ENCODE measurements at regions not wholly inside any gene's neighbourhood (a gene's known extent, or its start where the extent isn't known, plus 50 kb on each side); places are given as distances from the start of the nearest gene placed in this dataset.
"Not testable (repeated sequence)": the region's sequence is repeated elsewhere in the genome, so short reads cannot be mapped to it uniquely, and the experiment has no call there.

- no peak overlapping the region for H3K27ac ChIP-seq (ENCODE audit: low read depth, low read length)
- H3K27me3 ChIP-seq (ENCODE audit: control insufficient read depth in 5 of 5, insufficient read depth in 4 of 5, low read length in 5 of 5) = peaks cover 0 to 1% (median 0%) of the 10 kb centered on the region in 5 donors
- H3K4me3 ChIP-seq (ENCODE audit: low read depth in 1 of 5, low read length in 5 of 5) = no peak overlapping the region
- H3K4me1 ChIP-seq (ENCODE audit: control insufficient read depth in 5 of 5, insufficient read depth in 5 of 5, low read length in 5 of 5) = peaks cover 2 to 15% (median 12%) of the 10 kb centered on the region in 5 donors
- no peaks in the 10 kb centered on the region for H3K36me3 ChIP-seq (ENCODE audit: control insufficient read depth in 5 of 5, insufficient read depth in 5 of 5, low read length in 5 of 5)
- H3K9me3 ChIP-seq (ENCODE audit: control insufficient read depth in 5 of 5, low read length in 5 of 5) = no peaks in the 10 kb centered on the region
- no peak overlapping the region for H3K9ac ChIP-seq (ENCODE audit: low read length in 5 of 5)
Measured at GRCh38 chr17:77618173-77618572, 340.3 kb upstream of the TNRC6C start.

- Histone ChIP-seq H3K27me3 (ENCODE audit: control insufficient read depth in 5 of 5, insufficient read depth in 4 of 5, low read length in 5 of 5) (no peaks in the 10 kb centered on the region), H3K36me3 (ENCODE audit: control insufficient read depth in 5 of 5, insufficient read depth in 5 of 5, low read length in 5 of 5) (no peaks in the 10 kb centered on the region), H3K4me1 (ENCODE audit: control insufficient read depth in 5 of 5, insufficient read depth in 5 of 5, low read length in 5 of 5) (peaks cover under 1 to 13% (median 12%) of the 10 kb centered on the region in 5 donors), H3K9ac (ENCODE audit: low read length in 5 of 5) (no peak overlapping the region), H3K9me3 (ENCODE audit: control insufficient read depth in 5 of 5, low read length in 5 of 5) (no peaks in the 10 kb centered on the region), H3K4me3 (ENCODE audit: low read depth in 1 of 5, low read length in 5 of 5) (no peak overlapping the region), H3K27ac (ENCODE audit: low read depth, low read length) (no peak overlapping the region)
Measured at GRCh38 chr17:77618731-77619130, 339.8 kb upstream of the TNRC6C start.

DNA sequence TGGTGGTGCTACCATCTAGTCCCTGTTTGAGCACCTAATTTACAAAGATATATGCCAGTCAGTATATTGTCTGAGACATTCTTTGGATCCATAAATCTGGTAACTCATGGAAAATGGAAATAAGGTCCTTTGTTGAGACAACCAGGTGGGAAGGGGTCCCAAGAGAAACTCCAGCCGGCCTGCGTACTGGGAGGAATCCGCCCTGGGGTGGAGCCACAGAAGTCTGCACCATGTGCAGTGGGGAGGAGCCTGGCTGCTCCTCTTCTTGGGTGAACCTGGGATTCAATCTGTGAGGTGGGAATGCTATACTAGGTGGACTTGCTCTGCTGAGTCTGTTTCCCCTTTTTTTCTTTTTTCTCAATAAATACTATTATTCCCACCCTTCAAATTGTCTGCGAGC lies 339.2 kb upstream of the TNRC6C start:
- H3K27ac ChIP-seq (ENCODE audit: low read depth, low read length) = no peak overlapping the region
- no peaks in the 10 kb centered on the region for H3K27me3 ChIP-seq (ENCODE audit: control insufficient read depth in 5 of 5, insufficient read depth in 4 of 5, low read length in 5 of 5)
- no peaks in the 10 kb centered on the region for H3K9me3 ChIP-seq (ENCODE audit: control insufficient read depth in 5 of 5, low read length in 5 of 5)
- no peaks in the 10 kb centered on the region for H3K36me3 ChIP-seq (ENCODE audit: control insufficient read depth in 5 of 5, insufficient read depth in 5 of 5, low read length in 5 of 5)
- no peak overlapping the region for H3K4me3 ChIP-seq (ENCODE audit: low read depth in 1 of 5, low read length in 5 of 5)
- H3K9ac ChIP-seq (ENCODE audit: low read length in 5 of 5) = no peak overlapping the region
- peaks cover 0 to 13% (median 12%) of the 10 kb centered on the region in 5 donors for H3K4me1 ChIP-seq (ENCODE audit: control insufficient read depth in 5 of 5, insufficient read depth in 5 of 5, low read length in 5 of 5)

GRCh38 chr17:77619851-77620250 lies 338.7 kb upstream of the TNRC6C start:
- H3K36me3 ChIP-seq (ENCODE audit: control insufficient read depth in 5 of 5, insufficient read depth in 5 of 5, low read length in 5 of 5) = no peaks in the 10 kb centered on the region
- no peak overlapping the region for H3K4me3 ChIP-seq (ENCODE audit: low read depth in 1 of 5, low read length in 5 of 5)
- no peak overlapping the region for H3K9ac ChIP-seq (ENCODE audit: low read length in 5 of 5)
- H3K27ac ChIP-seq (ENCODE audit: low read depth, low read length) = no peak overlapping the region
- H3K4me1 ChIP-seq (ENCODE audit: control insufficient read depth in 5 of 5, insufficient read depth in 5 of 5, low read length in 5 of 5) = peaks cover 0 to 13% (median 12%) of the 10 kb centered on the region in 5 donors
- H3K9me3 ChIP-seq (ENCODE audit: control insufficient read depth in 5 of 5, low read length in 5 of 5) = no peaks in the 10 kb centered on the region
- no peaks in the 10 kb centered on the region for H3K27me3 ChIP-seq (ENCODE audit: control insufficient read depth in 5 of 5, insufficient read depth in 4 of 5, low read length in 5 of 5)

GRCh38 chr17:77620282-77620681 lies 338.2 kb upstream of the TNRC6C start:
- H3K4me1 ChIP-seq (ENCODE audit: control insufficient read depth in 5 of 5, insufficient read depth in 5 of 5, low read length in 5 of 5) = peaks cover 0 to 13% (median 11%) of the 10 kb centered on the region in 5 donors
- no peaks in the 10 kb centered on the region for H3K9me3 ChIP-seq (ENCODE audit: control insufficient read depth in 5 of 5, low read length in 5 of 5)
- no peak overlapping the region for H3K4me3 ChIP-seq (ENCODE audit: low read depth in 1 of 5, low read length in 5 of 5)
- H3K27me3 ChIP-seq (ENCODE audit: control insufficient read depth in 5 of 5, insufficient read depth in 4 of 5, low read length in 5 of 5) = no peaks in the 10 kb centered on the region
- H3K27ac ChIP-seq (ENCODE audit: low read depth, low read length) = no peak overlapping the region
- H3K36me3 ChIP-seq (ENCODE audit: control insufficient read depth in 5 of 5, insufficient read depth in 5 of 5, low read length in 5 of 5) = no peaks in the 10 kb centered on the region
- no peak overlapping the region for H3K9ac ChIP-seq (ENCODE audit: low read length in 5 of 5)

DNA sequence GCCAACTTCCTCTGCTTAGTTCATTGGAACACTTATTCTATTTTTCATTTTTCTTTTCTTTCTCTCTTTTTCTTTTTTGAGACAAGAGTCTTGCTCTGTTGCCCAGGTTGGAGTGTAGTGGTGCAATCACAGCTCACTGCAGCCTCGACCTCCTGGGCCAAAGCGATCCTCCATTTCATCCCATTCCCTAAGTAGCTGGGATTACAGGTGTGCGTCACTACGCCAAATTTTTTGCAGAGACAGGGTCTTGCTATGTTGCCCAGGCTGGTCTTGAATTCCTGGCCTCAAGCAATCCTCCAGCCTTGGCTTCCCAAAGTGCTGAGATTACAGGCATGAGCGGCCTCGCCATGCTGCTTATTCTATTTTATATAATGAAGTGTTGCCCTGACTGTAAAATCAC lies 336.4 kb upstream of the TNRC6C start:
- H3K9me3 ChIP-seq (ENCODE audit: control insufficient read depth in 5 of 5, low read length in 5 of 5); H3K27me3 ChIP-seq (ENCODE audit: control insufficient read depth in 5 of 5, insufficient read depth in 4 of 5, low read length in 5 of 5); H3K4me3 ChIP-seq (ENCODE audit: low read depth in 1 of 5, low read length in 5 of 5); H3K36me3 ChIP-seq (ENCODE audit: control insufficient read depth in 5 of 5, insufficient read depth in 5 of 5, low read length in 5 of 5); H3K27ac ChIP-seq (ENCODE audit: low read depth, low read length); H3K4me1 ChIP-seq (ENCODE audit: control insufficient read depth in 5 of 5, insufficient read depth in 5 of 5, low read length in 5 of 5); H3K9ac ChIP-seq (ENCODE audit: low read length in 5 of 5): not testable (repeated sequence)

- Histone ChIP-seq H3K4me1 (ENCODE audit: control insufficient read depth in 5 of 5, insufficient read depth in 5 of 5, low read length in 5 of 5) (no peaks in the 10 kb centered on the region), H3K9me3 (ENCODE audit: control insufficient read depth in 5 of 5, low read length in 5 of 5) (peaks cover 4 to 12% (median 9%) of the 10 kb centered on the region in 5 donors), H3K9ac (ENCODE audit: low read length in 5 of 5) (no peak overlapping the region), H3K27ac (ENCODE audit: low read depth, low read length) (no peak overlapping the region), H3K36me3 (ENCODE audit: control insufficient read depth in 5 of 5, insufficient read depth in 5 of 5, low read length in 5 of 5) (no peaks in the 10 kb centered on the region), H3K27me3 (ENCODE audit: control insufficient read depth in 5 of 5, insufficient read depth in 4 of 5, low read length in 5 of 5) (no peaks in the 10 kb centered on the region), H3K4me3 (ENCODE audit: low read depth in 1 of 5, low read length in 5 of 5) (no peak overlapping the region)
Measured at GRCh38 chr17:77622647-77623046, 335.9 kb upstream of the TNRC6C start.

- not testable (repeated sequence) for H3K9ac ChIP-seq (ENCODE audit: low read length in 5 of 5); H3K36me3 ChIP-seq (ENCODE audit: control insufficient read depth in 5 of 5, insufficient read depth in 5 of 5, low read length in 5 of 5); H3K27ac ChIP-seq (ENCODE audit: low read depth, low read length); H3K4me3 ChIP-seq (ENCODE audit: low read depth in 1 of 5, low read length in 5 of 5); H3K4me1 ChIP-seq (ENCODE audit: control insufficient read depth in 5 of 5, insufficient read depth in 5 of 5, low read length in 5 of 5); H3K27me3 ChIP-seq (ENCODE audit: control insufficient read depth in 5 of 5, insufficient read depth in 4 of 5, low read length in 5 of 5)
- peaks cover 4 to 14% (median 11%) of the 10 kb centered on the region in 5 donors for H3K9me3 ChIP-seq (ENCODE audit: control insufficient read depth in 5 of 5, low read length in 5 of 5)
Measured at GRCh38 chr17:77623321-77623720, 335.2 kb upstream of the TNRC6C start.

GRCh38 chr17:77628035-77628434 lies 330.5 kb upstream of the TNRC6C start:
- Histone ChIP-seq H3K4me3 (ENCODE audit: low read depth in 1 of 5, low read length in 5 of 5) (no peak overlapping the region), H3K9me3 (ENCODE audit: control insufficient read depth in 5 of 5, low read length in 5 of 5) (peaks cover 4 to 14% (median 11%) of the 10 kb centered on the region in 5 donors), H3K27ac (ENCODE audit: low read depth, low read length) (no peak overlapping the region), H3K4me1 (ENCODE audit: control insufficient read depth in 5 of 5, insufficient read depth in 5 of 5, low read length in 5 of 5) (no peaks in the 10 kb centered on the region), H3K27me3 (ENCODE audit: control insufficient read depth in 5 of 5, insufficient read depth in 4 of 5, low read length in 5 of 5) (no peaks in the 10 kb centered on the region), H3K9ac (ENCODE audit: low read length in 5 of 5) (no peak overlapping the region), H3K36me3 (ENCODE audit: control insufficient read depth in 5 of 5, insufficient read depth in 5 of 5, low read length in 5 of 5) (no peaks in the 10 kb centered on the region)

- not testable (repeated sequence) for H3K4me3 ChIP-seq (ENCODE audit: low read depth in 1 of 5, low read length in 5 of 5); H3K4me1 ChIP-seq (ENCODE audit: control insufficient read depth in 5 of 5, insufficient read depth in 5 of 5, low read length in 5 of 5); H3K36me3 ChIP-seq (ENCODE audit: control insufficient read depth in 5 of 5, insufficient read depth in 5 of 5, low read length in 5 of 5); H3K27ac ChIP-seq (ENCODE audit: low read depth, low read length); H3K9ac ChIP-seq (ENCODE audit: low read length in 5 of 5); H3K27me3 ChIP-seq (ENCODE audit: control insufficient read depth in 5 of 5, insufficient read depth in 4 of 5, low read length in 5 of 5)
- peaks cover 4 to 14% (median 11%) of the 10 kb centered on the region in 5 donors for H3K9me3 ChIP-seq (ENCODE audit: control insufficient read depth in 5 of 5, low read length in 5 of 5)
Measured at GRCh38 chr17:77629284-77629683, 329.2 kb upstream of the TNRC6C start.

DNA sequence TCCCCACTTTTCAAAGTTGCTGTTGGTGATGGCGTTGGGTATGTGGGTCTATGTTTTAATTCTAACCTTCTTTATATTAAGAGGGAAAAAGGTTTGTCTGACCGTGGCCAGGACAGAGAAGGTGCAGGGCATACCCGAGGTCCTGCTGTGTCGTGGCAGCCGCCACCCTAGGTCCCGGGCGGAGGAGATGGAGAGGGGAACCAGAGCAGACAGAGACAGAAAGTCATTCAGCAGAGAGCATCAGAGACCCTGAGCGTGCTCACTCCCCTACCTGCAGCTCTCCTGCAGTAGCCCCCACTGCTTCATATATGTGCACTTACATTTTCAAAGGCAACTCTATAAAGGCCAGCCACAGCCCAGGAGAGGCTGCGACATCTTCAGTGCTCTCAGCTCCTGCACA lies 327.2 kb upstream of the TNRC6C start:
- Histone ChIP-seq H3K4me1 (ENCODE audit: control insufficient read depth in 5 of 5, insufficient read depth in 5 of 5, low read length in 5 of 5) (no peaks in the 10 kb centered on the region), H3K4me3 (ENCODE audit: low read depth in 1 of 5, low read length in 5 of 5) (no peak overlapping the region), H3K36me3 (ENCODE audit: control insufficient read depth in 5 of 5, insufficient read depth in 5 of 5, low read length in 5 of 5) (no peaks in the 10 kb centered on the region), H3K27me3 (ENCODE audit: control insufficient read depth in 5 of 5, insufficient read depth in 4 of 5, low read length in 5 of 5) (peaks cover 0 to 5% (median 0%) of the 10 kb centered on the region in 5 donors), H3K9ac (ENCODE audit: low read length in 5 of 5) (no peak overlapping the region), H3K9me3 (ENCODE audit: control insufficient read depth in 5 of 5, low read length in 5 of 5) (peaks cover 4 to 14% (median 11%) of the 10 kb centered on the region in 5 donors), H3K27ac (ENCODE audit: low read depth, low read length) (no peak overlapping the region)
